ENCODE measurements at regions not wholly inside any gene's neighbourhood (a gene's known extent, or its start where the extent isn't known, plus 50 kb on each side); places are given as distances from the start of the nearest gene placed in this dataset.

DNA sequence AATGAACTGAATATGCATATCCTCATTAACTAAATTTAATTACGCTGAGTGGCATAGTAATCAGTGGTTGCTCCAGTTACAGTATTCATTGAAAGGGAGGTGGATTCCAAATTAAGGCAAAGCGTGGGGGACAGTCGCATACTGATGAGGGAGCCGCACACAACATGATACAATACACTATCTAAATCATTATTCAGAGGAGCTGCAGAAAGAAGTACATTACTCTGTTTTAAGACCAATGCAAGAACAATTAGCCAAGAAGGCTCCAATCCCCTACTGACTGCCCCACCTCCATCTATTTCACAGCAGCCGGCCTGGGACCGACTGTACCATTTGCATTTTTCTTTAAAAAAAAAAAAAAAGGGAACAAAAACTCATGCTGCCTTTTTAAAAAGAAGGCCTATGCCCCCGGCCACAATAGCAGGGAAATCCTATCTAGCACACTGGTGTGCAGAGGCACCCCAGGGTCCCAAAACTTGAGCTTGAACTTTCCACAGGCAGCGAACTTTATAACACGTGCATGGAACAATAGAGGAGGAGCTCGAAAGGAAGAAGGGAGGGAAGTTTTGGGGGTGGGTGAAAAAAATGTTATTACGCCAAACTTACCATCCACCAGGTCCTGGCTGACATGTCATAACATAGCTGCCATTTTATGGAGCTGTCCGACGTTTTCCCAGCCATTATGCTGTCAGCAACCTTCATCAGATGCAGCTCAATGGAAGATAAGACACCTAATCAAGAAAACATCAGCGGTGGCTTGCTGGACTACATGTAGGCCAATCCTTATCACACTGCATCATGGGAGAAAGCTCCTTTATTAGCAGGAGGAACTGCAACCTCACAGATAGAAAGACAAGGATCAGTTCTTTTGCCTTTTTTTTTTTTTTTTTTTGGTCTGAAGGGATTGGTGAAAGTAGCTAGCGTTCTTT, 161.6 kb downstream of the ZDHHC21 start:
- H3K27ac Mint-ChIP-seq (ENCODE audit: unreplicated experiment): no peak overlapping the region
- TF ChIP-seq, protein P1, sequence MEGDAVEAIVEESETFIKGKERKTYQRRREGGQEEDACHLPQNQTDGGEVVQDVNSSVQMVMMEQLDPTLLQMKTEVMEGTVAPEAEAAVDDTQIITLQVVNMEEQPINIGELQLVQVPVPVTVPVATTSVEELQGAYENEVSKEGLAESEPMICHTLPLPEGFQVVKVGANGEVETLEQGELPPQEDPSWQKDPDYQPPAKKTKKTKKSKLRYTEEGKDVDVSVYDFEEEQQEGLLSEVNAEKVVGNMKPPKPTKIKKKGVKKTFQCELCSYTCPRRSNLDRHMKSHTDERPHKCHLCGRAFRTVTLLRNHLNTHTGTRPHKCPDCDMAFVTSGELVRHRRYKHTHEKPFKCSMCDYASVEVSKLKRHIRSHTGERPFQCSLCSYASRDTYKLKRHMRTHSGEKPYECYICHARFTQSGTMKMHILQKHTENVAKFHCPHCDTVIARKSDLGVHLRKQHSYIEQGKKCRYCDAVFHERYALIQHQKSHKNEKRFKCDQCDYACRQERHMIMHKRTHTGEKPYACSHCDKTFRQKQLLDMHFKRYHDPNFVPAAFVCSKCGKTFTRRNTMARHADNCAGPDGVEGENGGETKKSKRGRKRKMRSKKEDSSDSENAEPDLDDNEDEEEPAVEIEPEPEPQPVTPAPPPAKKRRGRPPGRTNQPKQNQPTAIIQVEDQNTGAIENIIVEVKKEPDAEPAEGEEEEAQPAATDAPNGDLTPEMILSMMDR (IDR thresholded peaks at IDR 0.05): no peak
- no peaks in the 10 kb centered on the region for H3K9me3 Mint-ChIP-seq (ENCODE audit: unreplicated experiment)
- no peak overlapping the region for H3K4me3 Mint-ChIP-seq (ENCODE audit: unreplicated experiment)
- DNase-seq (ENCODE audit: extremely low spot score, unreplicated experiment): no peak
- H3K36me3 Mint-ChIP-seq (ENCODE audit: unreplicated experiment): no peaks in the 10 kb centered on the region
- peaks cover 28% of the 10 kb centered on the region for H3K4me1 Mint-ChIP-seq (ENCODE audit: unreplicated experiment)
- H3K27me3 Mint-ChIP-seq (ENCODE audit: unreplicated experiment): peaks cover 7% of the 10 kb centered on the region

DNA sequence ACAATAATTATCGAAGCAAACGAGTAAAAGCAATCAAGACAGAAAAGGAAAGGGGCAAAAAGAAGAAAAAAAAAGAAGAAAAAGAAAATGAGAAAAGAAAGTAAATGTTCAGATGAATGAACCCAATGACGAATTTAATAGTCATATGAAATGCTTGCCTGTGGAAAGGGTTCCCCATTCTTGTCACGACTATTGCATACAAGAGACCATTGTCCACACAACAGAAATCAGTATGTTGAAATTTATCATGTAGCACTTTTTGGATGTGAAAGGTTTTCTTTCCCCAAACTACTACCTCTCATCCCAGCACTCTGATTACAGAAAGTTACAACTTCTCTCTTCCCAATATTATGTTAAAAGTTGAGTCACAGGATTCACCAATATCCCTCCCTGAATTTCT, 162.4 kb downstream of the ZDHHC21 start:
- peaks cover 10% of the 10 kb centered on the region for H3K27me3 Mint-ChIP-seq (ENCODE audit: unreplicated experiment)

DNA sequence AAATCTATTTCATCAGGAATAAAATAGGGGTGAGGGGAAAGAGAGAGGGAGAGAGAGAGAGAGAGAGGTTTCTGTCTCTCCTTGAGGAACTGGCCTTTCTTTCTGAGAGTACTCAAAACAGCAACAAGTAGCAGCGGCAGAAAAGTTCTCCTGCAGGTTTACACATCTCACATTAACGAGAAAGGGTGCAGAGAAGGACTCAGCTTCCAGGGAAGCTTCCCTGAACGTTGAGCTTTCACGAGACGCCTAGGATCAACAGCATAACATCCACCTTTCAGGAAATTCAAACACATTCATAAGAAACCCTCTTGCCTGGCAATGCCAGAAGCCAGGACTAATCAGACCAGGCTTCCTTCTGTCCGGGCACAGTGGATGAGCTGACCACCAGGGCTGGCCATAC, 162.9 kb downstream of the ZDHHC21 start:
- DNase-seq (ENCODE audit: extremely low spot score, unreplicated experiment): no peak
- Mint-ChIP-seq H3K4me3 (ENCODE audit: unreplicated experiment) (no peak overlapping the region), H3K27ac (ENCODE audit: unreplicated experiment) (no peak overlapping the region), H3K4me1 (ENCODE audit: unreplicated experiment) (peaks cover 28% of the 10 kb centered on the region), H3K9me3 (ENCODE audit: unreplicated experiment) (no peaks in the 10 kb centered on the region), H3K36me3 (ENCODE audit: unreplicated experiment) (no peaks in the 10 kb centered on the region), H3K27me3 (ENCODE audit: unreplicated experiment) (peaks cover 10% of the 10 kb centered on the region)
- TF ChIP-seq, protein P1 (IDR thresholded peaks at IDR 0.05): no peak

More for the DNA sequence above, 162.4 kb downstream of the ZDHHC21 start:
- no peak overlapping the region for H3K4me3 Mint-ChIP-seq (ENCODE audit: unreplicated experiment)
- H3K27ac Mint-ChIP-seq (ENCODE audit: unreplicated experiment): no peak overlapping the region
- TF ChIP-seq, protein P1 (IDR thresholded peaks at IDR 0.05): no peak
- peaks cover 28% of the 10 kb centered on the region for H3K4me1 Mint-ChIP-seq (ENCODE audit: unreplicated experiment)
- no peaks in the 10 kb centered on the region for H3K9me3 Mint-ChIP-seq (ENCODE audit: unreplicated experiment)
- DNase-seq (ENCODE audit: extremely low spot score, unreplicated experiment): no peak
- H3K36me3 Mint-ChIP-seq (ENCODE audit: unreplicated experiment): no peaks in the 10 kb centered on the region

DNA sequence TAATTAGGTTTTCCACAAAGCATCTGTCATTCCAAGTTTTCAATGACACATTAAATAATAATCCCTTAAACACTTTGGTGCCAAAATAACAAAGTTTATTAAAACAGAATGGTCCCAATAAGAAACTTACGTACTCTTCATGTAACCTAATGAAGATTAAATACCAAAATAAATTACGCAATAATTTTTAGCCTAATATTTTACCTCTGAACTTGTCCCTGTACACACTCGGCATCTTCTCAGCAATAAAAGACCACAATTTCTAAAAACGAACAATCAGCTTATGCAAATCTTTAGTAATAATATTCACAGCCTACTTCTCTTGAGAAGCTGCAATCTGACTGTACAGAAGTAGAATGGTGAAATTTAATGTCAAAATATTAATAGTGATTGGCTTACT, 163.6 kb downstream of the ZDHHC21 start:
- H3K9me3 Mint-ChIP-seq (ENCODE audit: unreplicated experiment): no peaks in the 10 kb centered on the region
- peaks cover 5% of the 10 kb centered on the region for H3K27me3 Mint-ChIP-seq (ENCODE audit: unreplicated experiment)
- no peak overlapping the region for H3K4me3 Mint-ChIP-seq (ENCODE audit: unreplicated experiment)
- no peak for DNase-seq (ENCODE audit: extremely low spot score, unreplicated experiment)
- H3K27ac Mint-ChIP-seq (ENCODE audit: unreplicated experiment): no peak overlapping the region
- peaks cover 24% of the 10 kb centered on the region for H3K4me1 Mint-ChIP-seq (ENCODE audit: unreplicated experiment)
- TF ChIP-seq, protein P1 (IDR thresholded peaks at IDR 0.05): no peak
- no peaks in the 10 kb centered on the region for H3K36me3 Mint-ChIP-seq (ENCODE audit: unreplicated experiment)

DNA sequence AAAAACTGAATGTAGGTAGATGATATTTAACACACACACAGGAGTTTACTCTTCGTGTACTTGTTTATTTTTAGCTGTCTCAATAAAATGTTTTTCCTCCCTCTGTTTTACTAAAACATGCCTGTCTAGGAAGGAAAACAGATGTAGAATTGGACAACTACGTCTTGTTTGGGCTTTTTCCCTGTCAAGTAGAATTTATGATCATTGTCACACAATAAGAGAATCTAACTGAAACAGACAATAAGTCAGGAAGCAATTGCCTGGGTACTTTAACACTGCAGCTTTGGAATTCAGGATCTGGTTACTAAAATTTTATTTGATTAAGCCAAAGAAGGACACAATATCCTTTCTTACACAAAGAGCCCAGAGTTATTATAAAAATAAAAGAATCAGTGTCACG, 164.2 kb downstream of the ZDHHC21 start:
- Mint-ChIP-seq H3K27me3 (ENCODE audit: unreplicated experiment) (peaks cover 5% of the 10 kb centered on the region), H3K4me1 (ENCODE audit: unreplicated experiment) (peaks cover 18% of the 10 kb centered on the region), H3K9me3 (ENCODE audit: unreplicated experiment) (no peaks in the 10 kb centered on the region), H3K4me3 (ENCODE audit: unreplicated experiment) (no peak overlapping the region), H3K27ac (ENCODE audit: unreplicated experiment) (no peak overlapping the region), H3K36me3 (ENCODE audit: unreplicated experiment) (no peaks in the 10 kb centered on the region)
- DNase-seq (ENCODE audit: extremely low spot score, unreplicated experiment): no peak
- TF ChIP-seq, protein P1 (IDR thresholded peaks at IDR 0.05): no peak
